Breast epithelium (tissue), 3 donors: ENCODE measurements at regions not wholly inside any gene's neighbourhood (a gene's known extent, or its start where the extent isn't known, plus 50 kb on each side); places are given as distances from the start of the nearest gene placed in this dataset.

Experiments used
- CTCF ChIP-seq, 3 donors: fragments of 450-650 bp; IDR thresholded peaks; one replicate each; pipeline ENCODE4 v1.5.1; 2016 to 2017; ENCODE audit warnings: antibody characterized with exemption in 3 of 3, mild to moderate bottlenecking in 3 of 3, moderate library complexity in 3 of 3
- POLR2AphosphoS5 ChIP-seq, 3 donors: sonication (generic); formaldehyde crosslinking; IDR thresholded peaks; one replicate each; pipeline ENCODE4 v1.6.1; 2017; ENCODE audit warnings: antibody characterized with exemption in 3 of 3

GRCh38 chr22:48556222-48556621 lies 1271.5 kb downstream of the BRD1 start:
- TF ChIP-seq POLR2AphosphoS5 (IDR thresholded peaks at IDR 0.05): no peak
- TF ChIP-seq CTCF (IDR thresholded peaks at IDR 0.05): no peak
